ENCODE measurements at regions not wholly inside any gene's neighbourhood (a gene's known extent, or its start where the extent isn't known, plus 50 kb on each side); places are given as distances from the start of the nearest gene placed in this dataset.

DNA sequence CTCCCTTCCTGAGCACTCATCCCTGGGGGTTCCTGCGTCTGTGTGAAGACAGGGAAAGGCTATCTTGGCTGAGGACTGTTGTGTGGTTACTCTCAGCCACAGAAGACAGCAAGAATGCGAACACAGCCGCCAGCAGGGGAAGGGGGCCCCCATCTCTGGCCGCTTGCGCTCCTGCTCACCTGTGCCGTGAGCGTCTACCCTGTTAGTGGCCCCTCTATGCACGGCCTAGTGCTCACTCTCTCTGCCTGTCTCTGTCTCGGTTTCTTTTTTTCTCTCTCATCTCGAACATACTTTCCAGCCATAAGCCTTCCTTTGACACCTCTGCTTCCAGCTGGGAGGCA is 206.7 kb upstream of the APCDD1 start:
- Histone ChIP-seq H3K27me3 (ENCODE audit: insufficient read depth, poor library complexity, severe bottlenecking) (peaks cover 4% of the 10 kb centered on the region), H3K27ac (replicated peaks) (no peak overlapping the region), H3K4me3 (replicated peaks; ENCODE audit: insufficient read depth, low read length) (no peak overlapping the region)
- DNase-seq (ENCODE audit: low read depth in 1 of 2, low spot score in 1 of 2), result no peak
- TF ChIP-seq SPI1 (IDR thresholded peaks at IDR 0.05; ENCODE audit: borderline replicate concordance, low read depth) (no peak), GABPA (IDR thresholded peaks at IDR 0.05; ENCODE audit: low read depth) (no peak), POLR2AphosphoS5 (IDR thresholded peaks at IDR 0.05; ENCODE audit: low read depth) (no peak)
- TF ChIP-seq, protein P1, sequence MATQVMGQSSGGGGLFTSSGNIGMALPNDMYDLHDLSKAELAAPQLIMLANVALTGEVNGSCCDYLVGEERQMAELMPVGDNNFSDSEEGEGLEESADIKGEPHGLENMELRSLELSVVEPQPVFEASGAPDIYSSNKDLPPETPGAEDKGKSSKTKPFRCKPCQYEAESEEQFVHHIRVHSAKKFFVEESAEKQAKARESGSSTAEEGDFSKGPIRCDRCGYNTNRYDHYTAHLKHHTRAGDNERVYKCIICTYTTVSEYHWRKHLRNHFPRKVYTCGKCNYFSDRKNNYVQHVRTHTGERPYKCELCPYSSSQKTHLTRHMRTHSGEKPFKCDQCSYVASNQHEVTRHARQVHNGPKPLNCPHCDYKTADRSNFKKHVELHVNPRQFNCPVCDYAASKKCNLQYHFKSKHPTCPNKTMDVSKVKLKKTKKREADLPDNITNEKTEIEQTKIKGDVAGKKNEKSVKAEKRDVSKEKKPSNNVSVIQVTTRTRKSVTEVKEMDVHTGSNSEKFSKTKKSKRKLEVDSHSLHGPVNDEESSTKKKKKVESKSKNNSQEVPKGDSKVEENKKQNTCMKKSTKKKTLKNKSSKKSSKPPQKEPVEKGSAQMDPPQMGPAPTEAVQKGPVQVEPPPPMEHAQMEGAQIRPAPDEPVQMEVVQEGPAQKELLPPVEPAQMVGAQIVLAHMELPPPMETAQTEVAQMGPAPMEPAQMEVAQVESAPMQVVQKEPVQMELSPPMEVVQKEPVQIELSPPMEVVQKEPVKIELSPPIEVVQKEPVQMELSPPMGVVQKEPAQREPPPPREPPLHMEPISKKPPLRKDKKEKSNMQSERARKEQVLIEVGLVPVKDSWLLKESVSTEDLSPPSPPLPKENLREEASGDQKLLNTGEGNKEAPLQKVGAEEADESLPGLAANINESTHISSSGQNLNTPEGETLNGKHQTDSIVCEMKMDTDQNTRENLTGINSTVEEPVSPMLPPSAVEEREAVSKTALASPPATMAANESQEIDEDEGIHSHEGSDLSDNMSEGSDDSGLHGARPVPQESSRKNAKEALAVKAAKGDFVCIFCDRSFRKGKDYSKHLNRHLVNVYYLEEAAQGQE (IDR thresholded peaks at IDR 0.05; ENCODE audit: insufficient replicate concordance, low read depth), result no peak
- TF ChIP-seq, protein P2, sequence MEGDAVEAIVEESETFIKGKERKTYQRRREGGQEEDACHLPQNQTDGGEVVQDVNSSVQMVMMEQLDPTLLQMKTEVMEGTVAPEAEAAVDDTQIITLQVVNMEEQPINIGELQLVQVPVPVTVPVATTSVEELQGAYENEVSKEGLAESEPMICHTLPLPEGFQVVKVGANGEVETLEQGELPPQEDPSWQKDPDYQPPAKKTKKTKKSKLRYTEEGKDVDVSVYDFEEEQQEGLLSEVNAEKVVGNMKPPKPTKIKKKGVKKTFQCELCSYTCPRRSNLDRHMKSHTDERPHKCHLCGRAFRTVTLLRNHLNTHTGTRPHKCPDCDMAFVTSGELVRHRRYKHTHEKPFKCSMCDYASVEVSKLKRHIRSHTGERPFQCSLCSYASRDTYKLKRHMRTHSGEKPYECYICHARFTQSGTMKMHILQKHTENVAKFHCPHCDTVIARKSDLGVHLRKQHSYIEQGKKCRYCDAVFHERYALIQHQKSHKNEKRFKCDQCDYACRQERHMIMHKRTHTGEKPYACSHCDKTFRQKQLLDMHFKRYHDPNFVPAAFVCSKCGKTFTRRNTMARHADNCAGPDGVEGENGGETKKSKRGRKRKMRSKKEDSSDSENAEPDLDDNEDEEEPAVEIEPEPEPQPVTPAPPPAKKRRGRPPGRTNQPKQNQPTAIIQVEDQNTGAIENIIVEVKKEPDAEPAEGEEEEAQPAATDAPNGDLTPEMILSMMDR (IDR thresholded peaks at IDR 0.05; ENCODE audit: insufficient read depth, low read length), result no peak

DNA sequence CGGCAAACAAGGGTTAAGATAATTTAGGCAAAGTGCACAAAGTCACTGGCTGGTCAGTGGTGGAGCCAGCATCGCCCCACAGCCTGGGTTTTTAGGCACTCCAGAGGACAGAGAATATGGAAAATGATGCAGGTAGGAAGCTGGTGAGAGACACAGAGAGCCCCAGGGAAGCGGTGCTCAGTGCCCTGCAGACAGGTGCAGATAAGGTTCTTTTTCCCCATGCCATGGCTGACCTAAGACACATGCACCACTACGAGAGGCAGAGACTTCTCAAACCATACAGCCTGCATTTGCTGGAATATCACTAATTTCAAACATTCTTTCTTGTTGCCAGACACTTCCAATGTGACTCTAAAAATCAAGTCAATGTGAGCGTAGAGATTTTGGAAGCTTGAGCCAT is 205.7 kb upstream of the APCDD1 start:
- TF ChIP-seq, protein P1 (IDR thresholded peaks at IDR 0.05; ENCODE audit: insufficient replicate concordance, low read depth), result no peak
- TF ChIP-seq SPI1 (IDR thresholded peaks at IDR 0.05; ENCODE audit: borderline replicate concordance, low read depth) (no peak), POLR2AphosphoS5 (IDR thresholded peaks at IDR 0.05; ENCODE audit: low read depth) (no peak), GABPA (IDR thresholded peaks at IDR 0.05; ENCODE audit: low read depth) (no peak)
- TF ChIP-seq, protein P2 (IDR thresholded peaks at IDR 0.05; ENCODE audit: insufficient read depth, low read length), result no peak
- H3K27ac ChIP-seq (replicated peaks), result no peak overlapping the region
- no peak for DNase-seq (ENCODE audit: low read depth in 1 of 2, low spot score in 1 of 2)
- peaks cover 4% of the 10 kb centered on the region for H3K27me3 ChIP-seq (ENCODE audit: insufficient read depth, poor library complexity, severe bottlenecking)
- no peak overlapping the region for H3K4me3 ChIP-seq (replicated peaks; ENCODE audit: insufficient read depth, low read length)

- Histone ChIP-seq H3K27ac (replicated peaks) (no peak overlapping the region), H3K27me3 (ENCODE audit: insufficient read depth, poor library complexity, severe bottlenecking) (peaks cover 4% of the 10 kb centered on the region), H3K4me3 (replicated peaks; ENCODE audit: insufficient read depth, low read length) (no peak overlapping the region)
- TF ChIP-seq, protein P1 (IDR thresholded peaks at IDR 0.05; ENCODE audit: insufficient replicate concordance, low read depth), result no peak
- TF ChIP-seq, protein P2 (IDR thresholded peaks at IDR 0.05; ENCODE audit: insufficient read depth, low read length), result no peak
- no peak for TF ChIP-seq GABPA (IDR thresholded peaks at IDR 0.05; ENCODE audit: low read depth)
- TF ChIP-seq POLR2AphosphoS5 (IDR thresholded peaks at IDR 0.05; ENCODE audit: low read depth), result no peak
- TF ChIP-seq SPI1 (IDR thresholded peaks at IDR 0.05; ENCODE audit: borderline replicate concordance, low read depth), result no peak
- DNase-seq (ENCODE audit: low read depth in 1 of 2, low spot score in 1 of 2), result no peak
Observed at GRCh38 chr18:10249270-10249669, 205.2 kb upstream of the APCDD1 start.

Data from HL-60 (cell line).